ENCODE measurements at regions not wholly inside any gene's neighbourhood (a gene's known extent, or its start where the extent isn't known, plus 50 kb on each side); places are given as distances from the start of the nearest gene placed in this dataset.
"Not testable (repeated sequence)": the region's sequence is repeated elsewhere in the genome, so short reads cannot be mapped to it uniquely, and the experiment has no call there.

DNA sequence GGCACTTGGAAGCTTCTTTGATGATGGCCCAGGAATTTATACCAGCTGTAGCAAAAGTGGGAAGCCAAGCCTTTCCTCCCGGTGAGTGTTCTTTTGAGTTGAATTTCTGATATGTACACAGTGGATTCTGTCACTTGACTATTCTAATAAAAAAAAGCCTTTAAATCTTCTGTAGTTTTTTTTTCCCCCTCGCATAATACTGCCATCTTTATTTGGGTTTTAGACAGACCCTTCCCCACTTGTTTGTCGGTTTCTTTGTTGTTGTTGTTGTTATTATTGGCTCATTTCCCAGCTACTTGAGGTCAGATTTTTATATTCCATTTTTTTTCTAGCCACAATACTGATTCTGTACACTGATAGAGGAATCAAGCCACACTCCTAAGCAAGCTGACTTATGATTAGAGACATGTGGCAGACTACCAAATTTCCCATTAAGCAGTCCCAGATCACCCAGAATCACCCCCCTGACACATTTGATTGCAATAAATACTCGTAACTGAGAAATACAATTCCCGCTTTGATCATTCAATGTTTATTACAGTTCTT lies 122.4 kb upstream of the IL12A start:
- DNase-seq (ENCODE audit: low read depth in 3 of 3) = no peak

DNA sequence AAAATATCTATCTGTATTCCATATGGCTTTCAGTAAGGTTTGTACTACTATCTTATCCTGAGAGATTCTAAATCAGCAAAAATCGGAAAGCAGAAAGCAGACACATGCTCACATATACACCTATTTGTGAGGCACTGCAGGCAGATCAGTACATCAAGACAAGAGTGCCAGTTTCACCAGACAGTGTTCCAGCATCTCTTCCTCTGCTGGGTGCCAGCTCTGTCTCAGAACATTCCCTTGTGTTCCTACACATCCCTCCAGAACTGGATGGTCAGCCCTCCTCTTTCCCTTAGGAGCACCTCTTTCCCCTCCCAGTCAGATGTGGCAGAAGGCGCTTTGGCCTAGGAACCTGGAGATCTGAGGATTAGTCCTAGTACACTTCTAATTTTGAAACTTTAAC lies 121.3 kb upstream of the IL12A start:
- no peak for DNase-seq (ENCODE audit: low read depth in 3 of 3)

DNA sequence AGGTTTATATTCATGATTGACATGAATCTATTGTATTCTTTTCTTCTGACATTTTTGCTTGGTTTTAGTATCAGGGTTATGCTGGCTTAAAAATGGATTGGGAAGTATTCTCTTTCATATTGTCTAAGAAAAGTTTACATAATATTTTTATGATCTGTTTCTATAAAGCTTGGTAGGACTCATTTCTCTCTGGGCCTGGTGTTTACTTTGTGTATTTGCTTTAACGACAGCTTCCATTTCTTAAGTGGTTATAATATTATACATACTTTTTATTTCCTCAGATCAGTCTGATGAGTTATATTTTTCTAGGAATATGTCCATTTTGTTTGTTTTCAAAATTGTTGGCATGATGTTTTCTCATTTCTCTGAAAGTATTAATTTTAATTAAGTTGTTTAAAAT lies 117.9 kb upstream of the IL12A start:
- no peak for DNase-seq (ENCODE audit: low read depth in 3 of 3)

DNA sequence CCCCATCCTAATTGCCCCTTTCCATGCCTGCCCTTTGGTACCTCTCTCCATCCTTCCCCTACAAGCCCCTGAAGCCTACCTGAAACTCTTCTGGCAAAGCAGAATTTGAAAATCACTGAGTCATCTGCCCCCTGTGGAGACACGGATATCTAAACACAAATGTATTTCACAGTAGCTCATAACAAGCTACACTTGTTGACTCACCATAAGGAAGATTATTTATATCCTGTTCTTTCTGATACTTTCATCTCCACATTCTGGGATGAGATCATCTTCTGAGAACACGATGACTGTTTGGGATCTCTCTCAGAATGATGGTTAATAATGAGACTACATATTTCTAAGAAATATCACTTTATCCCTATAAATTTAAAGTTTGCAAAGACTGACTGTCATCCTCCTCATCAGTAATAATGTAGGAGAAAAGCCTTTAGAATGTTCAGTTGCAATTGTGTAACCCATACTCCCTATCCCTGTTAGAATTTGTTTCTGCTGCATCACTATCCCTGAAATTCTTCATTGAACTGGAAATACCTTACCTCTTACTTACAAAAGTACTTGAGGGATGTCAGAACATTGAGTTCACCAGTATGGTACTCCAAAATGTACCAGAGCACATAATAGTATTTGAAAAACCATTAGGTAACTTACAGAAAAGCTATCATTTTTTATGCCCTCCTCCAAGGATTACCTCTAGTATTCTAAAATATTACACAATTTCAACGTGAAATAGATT lies 116.1 kb upstream of the IL12A start:
- DNase-seq (ENCODE audit: low read depth in 3 of 3) = no peak

DNA sequence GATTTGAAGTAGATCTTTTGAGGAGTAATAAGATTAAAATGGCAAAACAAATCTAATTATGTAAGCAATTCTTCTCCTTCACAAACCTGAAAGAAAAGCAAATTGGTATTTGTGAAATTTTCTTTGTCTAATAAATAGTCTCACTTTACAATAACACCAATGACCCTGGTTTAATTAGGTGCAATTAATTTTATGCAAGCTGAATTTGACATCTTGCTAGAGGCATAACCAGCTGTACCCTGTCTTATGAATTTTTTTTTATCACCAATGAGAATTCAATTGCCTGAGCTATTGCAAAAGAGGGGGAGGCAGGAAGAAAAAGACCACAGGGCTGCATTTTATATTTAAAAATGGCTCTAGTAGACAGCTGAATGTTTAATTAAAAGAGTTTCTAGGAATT lies 113.5 kb upstream of the IL12A start:
- DNase-seq (ENCODE audit: low read depth in 3 of 3) = no peak

DNA sequence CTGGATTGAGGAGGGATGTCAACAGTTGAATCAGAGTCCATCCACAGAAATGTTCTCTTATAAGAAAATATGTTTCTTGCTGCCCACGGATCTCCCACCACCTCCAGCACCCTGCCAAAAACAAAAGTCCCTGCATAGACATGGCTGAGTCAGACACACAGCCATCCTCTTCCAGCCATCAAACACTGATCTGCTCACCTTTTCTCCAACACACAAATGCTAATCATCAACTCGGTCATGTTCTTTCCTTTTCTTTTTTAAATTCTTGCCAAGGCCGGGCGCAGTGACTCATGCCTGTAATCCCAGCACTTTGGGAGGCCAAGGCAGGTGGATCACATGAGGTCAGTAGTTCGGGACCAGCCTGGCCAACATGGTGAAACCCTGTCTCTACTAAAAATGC lies 110.7 kb upstream of the IL12A start:
- DNase-seq (ENCODE audit: low read depth in 3 of 3) = no peak

- DNase-seq (ENCODE audit: low read depth in 3 of 3) = no peak
Measured at GRCh38 chr3:159879146-159879545, 109.5 kb upstream of the IL12A start.

GRCh38 chr3:159879598-159879997 lies 109.0 kb upstream of the IL12A start:
- DNase-seq (ENCODE audit: low read depth in 3 of 3) = no peak

DNA sequence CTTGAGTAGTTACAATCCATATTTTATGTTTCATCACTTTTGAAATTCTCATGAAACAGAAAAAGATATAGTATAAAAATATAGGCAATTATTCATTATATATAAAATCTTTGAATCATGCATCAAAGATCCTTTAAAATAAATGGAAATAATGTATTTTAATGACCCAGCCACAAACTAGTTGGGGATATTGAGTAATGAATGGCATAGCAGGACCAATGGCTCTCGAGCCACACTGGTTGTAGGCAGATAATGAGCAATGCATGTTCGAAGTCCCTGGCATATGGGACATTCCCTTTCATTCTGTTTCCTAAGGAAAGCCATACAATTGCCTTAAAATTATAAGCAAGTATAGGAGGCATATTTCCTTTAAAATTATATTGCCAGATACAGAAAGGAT lies 107.4 kb upstream of the IL12A start:
- DNase-seq (ENCODE audit: low read depth in 3 of 3) = no peak

DNA sequence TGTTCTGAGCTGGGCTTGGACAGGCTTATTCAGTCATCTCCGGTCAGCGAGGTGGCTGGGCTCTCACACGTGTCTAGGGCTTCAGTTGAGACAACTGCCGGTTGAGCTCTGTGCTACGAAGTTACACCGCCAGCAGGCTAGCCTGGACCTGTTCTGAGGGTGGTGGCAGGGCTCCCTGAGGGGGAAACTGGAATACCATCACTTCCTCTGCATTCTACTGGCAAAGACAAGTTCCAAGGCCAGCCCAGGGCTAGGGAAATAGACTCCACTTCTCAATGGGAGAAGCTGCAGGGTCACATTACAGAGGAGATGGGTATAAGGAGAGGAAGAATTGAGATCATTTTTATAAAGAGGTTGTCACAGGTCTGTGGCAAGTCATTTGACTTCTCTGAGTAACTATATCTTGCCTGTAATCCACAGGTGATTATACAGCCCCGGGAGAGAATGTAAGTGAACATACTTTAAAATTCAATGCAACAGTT lies 106.8 kb upstream of the IL12A start:
- no peak for DNase-seq (ENCODE audit: low read depth in 3 of 3)

DNA sequence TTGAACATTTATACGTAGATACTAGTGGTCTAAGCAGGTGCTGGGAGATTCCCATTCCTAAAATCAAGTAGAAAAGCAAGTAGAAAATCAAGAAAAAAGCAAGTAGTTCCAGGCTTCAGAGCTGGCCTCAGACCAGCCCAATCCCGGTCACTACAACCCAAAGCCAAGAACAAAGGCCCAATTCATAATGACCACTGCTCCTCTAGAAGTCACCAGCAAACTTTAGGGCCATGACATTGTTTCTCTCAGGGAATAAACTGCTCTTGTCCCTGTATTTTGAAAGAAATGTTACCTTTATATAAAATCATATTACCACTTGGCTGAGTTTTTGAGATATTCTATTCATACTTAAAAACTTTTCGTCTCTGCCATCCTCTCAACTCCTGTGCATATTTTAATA lies 106.3 kb upstream of the IL12A start:
- DNase-seq (ENCODE audit: low read depth in 3 of 3) = no peak

GRCh38 chr3:159882790-159883779 lies 105.5 kb upstream of the IL12A start:
- no peak for DNase-seq (ENCODE audit: low read depth in 3 of 3)

DNA sequence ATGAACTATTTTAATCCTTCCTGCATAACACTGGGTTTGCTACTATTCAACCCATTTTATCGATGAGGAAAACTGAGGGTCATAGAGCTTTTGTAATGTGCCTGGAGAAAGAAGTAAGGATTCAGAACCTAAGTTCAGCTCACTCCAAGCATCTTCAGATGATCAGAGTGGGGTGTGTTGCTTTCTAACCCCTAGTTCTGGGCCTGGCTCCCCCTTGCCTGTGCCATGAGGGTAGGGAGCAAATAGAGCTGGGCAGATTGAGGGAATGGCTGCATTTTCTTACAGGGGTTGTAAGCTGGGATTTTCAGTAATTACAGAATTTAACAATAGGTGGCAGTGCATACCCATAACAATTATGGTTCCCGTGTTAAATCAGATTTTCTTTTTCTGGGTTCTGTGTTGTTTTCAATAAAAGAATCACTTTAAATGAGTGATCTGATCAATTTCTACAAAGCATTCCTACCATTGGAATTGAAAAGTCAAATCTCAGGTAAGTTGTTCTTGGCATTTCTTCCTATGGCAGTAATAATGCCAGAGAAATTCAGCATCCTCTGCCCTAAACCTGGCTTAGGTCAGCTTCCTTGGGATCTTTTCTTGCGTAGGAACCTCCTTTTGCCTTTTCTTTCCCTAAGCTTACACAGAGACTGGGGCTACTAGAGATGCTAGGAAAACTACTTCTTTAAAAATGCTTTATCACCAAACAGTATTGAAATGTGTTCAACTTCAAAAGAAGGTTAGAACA lies 103.8 kb upstream of the IL12A start:
- no peak for DNase-seq (ENCODE audit: low read depth in 3 of 3)

DNA sequence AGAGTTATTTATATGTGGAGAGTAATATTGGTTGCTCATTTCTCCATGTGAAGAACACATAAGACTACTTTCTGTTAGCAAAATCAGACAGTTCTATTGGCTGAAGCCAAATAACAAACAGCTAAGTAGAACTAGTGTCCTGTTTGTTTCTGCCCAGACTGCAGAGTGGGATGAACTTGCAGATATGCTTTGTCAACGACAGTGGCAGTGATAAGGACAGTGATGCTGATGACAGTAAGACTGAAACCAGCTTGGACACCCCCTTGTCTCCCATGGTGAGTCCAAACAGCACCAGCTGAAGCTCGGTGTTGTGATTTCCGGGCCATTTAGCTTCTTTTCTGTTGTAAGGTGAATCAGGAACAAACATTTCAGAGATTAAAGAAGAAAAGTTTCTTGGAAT lies 102.6 kb upstream of the IL12A start:
- no peak for DNase-seq (ENCODE audit: low read depth in 3 of 3)

- DNase-seq (ENCODE audit: low read depth in 3 of 3) = not testable (repeated sequence)
Measured at GRCh38 chr3:159886530-159886929, 102.1 kb upstream of the IL12A start.

DNA sequence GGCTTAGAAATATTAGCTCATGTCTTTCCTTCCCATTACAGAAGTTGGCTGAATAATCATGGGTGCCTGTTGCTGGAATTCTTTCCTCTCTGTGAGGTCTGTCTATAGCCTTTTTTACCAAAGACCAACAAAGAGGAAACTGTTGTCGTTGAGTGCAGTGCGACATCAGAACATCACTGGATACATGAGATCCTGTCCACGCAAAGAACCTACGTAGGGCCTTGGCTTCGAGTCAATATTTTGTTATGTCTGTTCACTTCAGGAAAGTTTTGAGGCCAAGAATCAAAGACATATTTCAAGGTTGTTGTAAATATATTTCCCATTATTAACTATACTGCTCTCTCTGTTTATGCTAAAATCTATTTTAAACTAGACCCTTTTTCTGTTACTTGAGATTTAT lies 101.5 kb upstream of the IL12A start:
- DNase-seq (ENCODE audit: low read depth in 3 of 3) = no peak

GRCh38 chr3:159887911-159888310 lies 100.7 kb upstream of the IL12A start:
- no peak for DNase-seq (ENCODE audit: low read depth in 3 of 3)

- DNase-seq (ENCODE audit: low read depth in 3 of 3) = no peak
Measured at GRCh38 chr3:159892171-159892795, 96.4 kb upstream of the IL12A start.

DNA sequence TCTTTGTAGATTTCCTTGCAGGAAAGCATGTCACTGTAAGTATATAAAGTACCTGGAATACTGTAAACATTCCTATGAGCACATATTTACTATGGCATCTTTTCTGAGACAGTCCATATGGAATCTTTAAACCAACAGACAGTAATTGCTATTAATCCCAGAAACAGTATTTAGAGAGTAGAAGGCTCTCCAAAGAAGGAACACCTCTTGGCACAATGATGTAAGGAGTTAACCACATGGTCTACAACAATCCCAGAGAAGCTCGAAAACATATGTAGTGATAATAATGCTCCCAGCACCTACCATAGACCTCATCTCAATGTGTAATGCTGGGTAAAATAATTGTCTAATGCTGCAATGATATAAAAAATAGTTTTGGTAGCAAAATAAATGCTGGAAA lies 95.8 kb upstream of the IL12A start:
- DNase-seq (ENCODE audit: low read depth in 3 of 3) = no peak

GRCh38 chr3:159894386-159894785 lies 94.2 kb upstream of the IL12A start:
- no peak for DNase-seq (ENCODE audit: low read depth in 3 of 3)

- DNase-seq (ENCODE audit: low read depth in 3 of 3) = no peak
Measured at GRCh38 chr3:159895430-159895829, 93.2 kb upstream of the IL12A start.
